ENCODE measurements at regions not wholly inside any gene's neighbourhood (a gene's known extent, or its start where the extent isn't known, plus 50 kb on each side); places are given as distances from the start of the nearest gene placed in this dataset.

DNA sequence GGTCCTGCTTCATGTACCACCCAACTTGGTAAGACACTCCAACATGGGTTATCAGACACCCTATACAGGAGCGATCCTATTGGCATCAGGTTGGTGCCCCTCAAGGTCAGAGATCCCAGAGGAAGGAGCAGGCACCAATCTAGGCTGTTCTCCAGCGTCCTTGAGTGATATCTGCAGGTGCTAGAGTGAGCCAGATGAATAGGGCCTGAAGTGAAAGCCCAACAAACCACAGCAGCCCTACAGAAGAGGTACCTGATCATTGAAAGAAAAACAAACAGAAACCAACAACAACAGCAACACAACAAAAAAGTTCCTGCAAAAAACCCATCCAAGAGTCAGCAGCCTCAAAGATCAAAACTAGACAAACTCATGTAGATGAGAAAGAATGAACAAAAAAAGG lies 584.8 kb downstream of the HINT1 start:
- DNase-seq (ENCODE audit: low read depth) = no peak
- no peak overlapping the region for H3K4me3 ChIP-seq (ENCODE audit: low read depth, low read length)
- in situ Hi-C loops (cut with HindIII; ENCODE audit: low sequenced_read_pairs) = no loop called here
- TF ChIP-seq, protein P1, sequence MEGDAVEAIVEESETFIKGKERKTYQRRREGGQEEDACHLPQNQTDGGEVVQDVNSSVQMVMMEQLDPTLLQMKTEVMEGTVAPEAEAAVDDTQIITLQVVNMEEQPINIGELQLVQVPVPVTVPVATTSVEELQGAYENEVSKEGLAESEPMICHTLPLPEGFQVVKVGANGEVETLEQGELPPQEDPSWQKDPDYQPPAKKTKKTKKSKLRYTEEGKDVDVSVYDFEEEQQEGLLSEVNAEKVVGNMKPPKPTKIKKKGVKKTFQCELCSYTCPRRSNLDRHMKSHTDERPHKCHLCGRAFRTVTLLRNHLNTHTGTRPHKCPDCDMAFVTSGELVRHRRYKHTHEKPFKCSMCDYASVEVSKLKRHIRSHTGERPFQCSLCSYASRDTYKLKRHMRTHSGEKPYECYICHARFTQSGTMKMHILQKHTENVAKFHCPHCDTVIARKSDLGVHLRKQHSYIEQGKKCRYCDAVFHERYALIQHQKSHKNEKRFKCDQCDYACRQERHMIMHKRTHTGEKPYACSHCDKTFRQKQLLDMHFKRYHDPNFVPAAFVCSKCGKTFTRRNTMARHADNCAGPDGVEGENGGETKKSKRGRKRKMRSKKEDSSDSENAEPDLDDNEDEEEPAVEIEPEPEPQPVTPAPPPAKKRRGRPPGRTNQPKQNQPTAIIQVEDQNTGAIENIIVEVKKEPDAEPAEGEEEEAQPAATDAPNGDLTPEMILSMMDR (IDR thresholded peaks at IDR 0.05; ENCODE audit: low read depth, low read length, missing control alignments) = no peak

DNA sequence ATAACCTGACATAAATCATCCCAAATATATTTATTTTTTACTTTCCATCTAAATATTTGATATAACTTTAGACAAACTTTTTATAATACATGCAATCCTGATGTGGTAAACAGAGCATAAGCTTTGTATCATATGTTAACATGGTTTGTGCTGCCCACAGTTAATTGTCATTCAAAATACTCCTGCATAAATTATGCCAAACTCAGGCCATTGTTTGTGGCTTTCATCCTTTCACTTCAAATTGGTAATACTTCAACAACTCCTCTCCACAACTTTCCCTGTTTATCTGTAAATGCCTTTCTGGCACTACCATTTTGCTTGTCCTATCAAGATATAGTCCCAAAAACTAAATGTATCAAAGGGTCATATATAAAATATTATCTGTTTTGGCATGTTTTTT lies 586.7 kb downstream of the HINT1 start:
- no peak overlapping the region for H3K4me3 ChIP-seq (ENCODE audit: low read depth, low read length)
- TF ChIP-seq, protein P1 (IDR thresholded peaks at IDR 0.05; ENCODE audit: low read depth, low read length, missing control alignments) = no peak
- DNase-seq (ENCODE audit: low read depth) = no peak
- in situ Hi-C loops (cut with HindIII; ENCODE audit: low sequenced_read_pairs) = no loop called here

DNA sequence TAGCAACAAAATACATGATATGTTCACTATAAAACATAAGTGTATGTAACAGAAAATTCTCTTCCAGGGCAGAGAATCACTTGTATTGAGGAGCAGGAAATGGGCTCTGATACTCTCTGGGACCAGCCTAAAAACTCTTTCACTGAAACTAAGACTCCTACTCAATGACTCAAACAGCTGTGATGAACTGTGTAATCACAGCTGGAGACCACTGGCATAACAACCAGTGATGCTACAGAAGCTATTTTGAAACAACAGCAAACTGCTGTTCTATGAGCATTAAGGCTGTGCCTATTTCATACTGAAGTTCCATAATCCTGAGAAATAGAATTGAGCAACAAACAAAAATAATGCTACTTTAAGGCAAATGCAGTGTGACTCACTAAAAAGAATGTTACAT lies 594.0 kb downstream of the HINT1 start:
- TF ChIP-seq, protein P1 (IDR thresholded peaks at IDR 0.05; ENCODE audit: low read depth, low read length, missing control alignments) = no peak
- no peak for DNase-seq (ENCODE audit: low read depth)
- H3K4me3 ChIP-seq (ENCODE audit: low read depth, low read length) = no peak overlapping the region
- in situ Hi-C loops (cut with HindIII; ENCODE audit: low sequenced_read_pairs) = no loop called here

DNA sequence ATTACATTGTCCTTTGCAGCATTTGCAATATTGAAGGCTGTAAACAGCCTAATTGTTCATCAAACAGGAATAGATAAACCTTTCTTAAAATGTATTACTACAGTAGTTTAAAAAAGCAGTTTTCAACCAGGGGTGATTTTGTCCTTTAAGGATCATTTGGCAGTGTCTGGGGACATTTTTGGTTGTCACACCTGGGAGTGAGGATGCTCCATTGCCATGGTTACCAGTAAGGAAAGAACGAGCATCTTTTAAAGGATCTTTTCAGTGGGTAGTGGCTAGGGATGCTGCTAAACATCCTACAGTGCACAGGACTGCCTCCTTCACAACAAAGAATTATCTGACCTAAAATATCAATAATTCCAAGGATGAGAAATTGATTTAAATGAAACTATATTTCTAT lies 596.3 kb downstream of the HINT1 start:
- in situ Hi-C loops (cut with HindIII; ENCODE audit: low sequenced_read_pairs) = no loop called here
- no peak for DNase-seq (ENCODE audit: low read depth)
- H3K4me3 ChIP-seq (ENCODE audit: low read depth, low read length) = no peak overlapping the region
- TF ChIP-seq, protein P1 (IDR thresholded peaks at IDR 0.05; ENCODE audit: low read depth, low read length, missing control alignments) = no peak

DNA sequence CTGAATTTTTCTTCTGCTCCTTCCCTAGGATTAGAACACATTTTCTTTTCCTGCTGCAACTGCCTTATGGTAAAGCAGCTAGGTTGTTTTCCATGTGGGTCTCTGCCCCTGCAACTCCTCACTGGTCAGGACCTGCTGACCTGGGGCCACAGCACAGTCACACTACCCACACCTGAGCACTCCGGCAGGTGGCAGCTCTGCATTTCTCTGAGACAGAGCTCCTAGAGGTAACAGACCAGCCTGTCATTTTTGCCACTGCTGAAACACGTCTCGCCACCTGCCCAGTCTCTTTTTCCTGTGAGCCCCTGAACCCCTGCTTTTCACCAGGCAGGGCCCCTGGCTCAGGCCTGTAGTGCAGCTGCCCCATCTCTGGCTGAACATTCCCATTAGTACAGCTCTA lies 609.6 kb downstream of the HINT1 start:
- in situ Hi-C loops (cut with HindIII; ENCODE audit: low sequenced_read_pairs) = no loop called here
- TF ChIP-seq, protein P1 (IDR thresholded peaks at IDR 0.05; ENCODE audit: low read depth, low read length, missing control alignments) = no peak
- H3K4me3 ChIP-seq (ENCODE audit: low read depth, low read length) = no peak overlapping the region
- no peak for DNase-seq (ENCODE audit: low read depth)

DNA sequence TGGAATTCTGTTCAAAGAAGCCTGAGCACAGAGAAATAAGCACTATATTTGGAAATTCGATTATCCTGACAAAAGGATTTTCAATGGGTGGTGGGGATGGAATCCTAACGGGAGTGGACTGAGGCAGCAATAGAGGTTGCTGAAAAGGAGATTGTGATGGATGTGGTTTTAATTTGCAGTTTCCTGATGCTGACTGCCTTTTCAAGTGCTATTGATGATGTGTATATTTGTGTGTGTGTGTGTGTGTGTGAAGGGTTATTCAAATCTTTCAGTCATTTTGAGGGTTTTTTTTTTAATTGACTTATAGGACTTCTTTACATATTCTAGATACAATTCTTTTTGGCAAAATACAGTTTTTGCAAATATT lies 614.5 kb downstream of the HINT1 start:
- TF ChIP-seq, protein P1 (IDR thresholded peaks at IDR 0.05; ENCODE audit: low read depth, low read length, missing control alignments) = no peak
- no peak overlapping the region for H3K4me3 ChIP-seq (ENCODE audit: low read depth, low read length)
- in situ Hi-C loops (cut with HindIII; ENCODE audit: low sequenced_read_pairs) = no loop called here
- no peak for DNase-seq (ENCODE audit: low read depth)
